GM12892 (cell line): ENCODE measurements at regions not wholly inside any gene's neighbourhood (a gene's known extent, or its start where the extent isn't known, plus 50 kb on each side); places are given as distances from the start of the nearest gene placed in this dataset.

ENCODE experiments used
- POLR2A ChIP-seq: IDR thresholded peaks from 2 replicates; pipeline ENCODE4 v1.6.1; 2011; ENCODE audit warnings: low read depth, low read length, control low read depth
- POLR2AphosphoS5 ChIP-seq: IDR thresholded peaks from 2 replicates; pipeline ENCODE4 v1.6.1; 2011; ENCODE audit warnings: low read depth, low read length, control low read depth

- TF ChIP-seq POLR2A (no peak), POLR2AphosphoS5 (no peak)
Measured at GRCh38 chr5:26321278-26321677, 717.1 kb downstream of the CDH9 start.
